K562 (cell line): ENCODE measurements at regions not wholly inside any gene's neighbourhood (a gene's known extent, or its start where the extent isn't known, plus 50 kb on each side); places are given as distances from the start of the nearest gene placed in this dataset.
A peak's percentile ranks its signal among the peaks of the same experiment; 100 is the strongest.

Experiments used
- GTF2F1 ChIP-seq: IDR thresholded peaks from 2 replicates; pipeline ENCODE4 v1.6.1; 2011; ENCODE audit warnings: low read depth, low read length, improper control_type of control experiment
- IFI16 ChIP-seq: fragments of 250-450 bp; sonication (Bioruptor Pico); IDR thresholded peaks from 2 replicates; pipeline ENCODE4 v2.1.2; 2022; ENCODE audit warnings: mild to moderate bottlenecking, inconsistent platforms
- LCOR ChIP-seq: sonication (generic); formaldehyde crosslinking; IDR thresholded peaks from 2 replicates; pipeline ENCODE4 v1.8.0; 2022; ENCODE audit warnings: mild to moderate bottlenecking, missing genetic modification reagents
- POLR2H ChIP-seq: IDR thresholded peaks from 2 replicates; pipeline ENCODE4 v1.6.1; 2016; ENCODE audit warnings: missing genetic modification characterization, low read depth, mild to moderate bottlenecking, control low read depth, missing compliant biosample characterization, moderate library complexity
- RCOR1 ChIP-seq, 2 experiments: IDR thresholded peaks; 2 replicates each; pipeline ENCODE4 v1.6.1; 2012; ENCODE audit warnings: low read depth in 2 of 2, low read length in 2 of 2, borderline replicate concordance in 1 of 2, improper control_type of control experiment in 1 of 2
- RFX1 ChIP-seq: fragments of 450-650 bp; IDR thresholded peaks from 2 replicates; pipeline ENCODE4 v1.6.1; 2016; ENCODE audit warnings: mild to moderate bottlenecking, moderate library complexity
- TCF7L2 ChIP-seq: fragments of 150-350 bp; IDR thresholded peaks from 2 replicates; pipeline ENCODE4 v1.6.1; 2016; ENCODE audit warnings: low read depth, mild to moderate bottlenecking, low read length, moderate library complexity
- THRAP3 ChIP-seq: fragments of 450-650 bp; IDR thresholded peaks from 2 replicates; pipeline ENCODE4 v1.6.1; 2016; ENCODE audit warnings: mild to moderate bottlenecking, inconsistent platforms, borderline replicate concordance
- U2AF1 ChIP-seq: fragments of 200-400 bp; formaldehyde crosslinking; optimal IDR thresholded peaks from 2 replicates; pipeline ENCODE3; 2017; ENCODE audit warnings: mild to moderate bottlenecking, low read depth, low read length, moderate library complexity
- ZNF134 ChIP-seq: fragments of 250-450 bp; sonication (Bioruptor Pico); conservative IDR thresholded peaks from 2 replicates; pipeline ENCODE4 v1.4.0; 2020
- ZNF175 ChIP-seq: fragments of 200-800 bp; sonication (Bioruptor generic); IDR thresholded peaks from 2 replicates; pipeline ENCODE4 v1.6.1; 2016; ENCODE audit warnings: low read depth, mild to moderate bottlenecking, missing genetic modification characterization, missing compliant biosample characterization
- TF ChIP-seq, protein P1 (sequence below): fragments of 250-450 bp; sonication (Bioruptor Pico); IDR thresholded peaks from 2 replicates; pipeline ENCODE4 v1.9.0; 2021; ENCODE audit warnings: mild to moderate bottlenecking, inconsistent platforms
- TF ChIP-seq, protein P2 (sequence below): sonication (generic); formaldehyde crosslinking; IDR thresholded peaks from 2 replicates; pipeline ENCODE4 v1.8.1; 2023; ENCODE audit warnings: mild to moderate bottlenecking, missing genetic modification reagents
- TF ChIP-seq, protein P3 (sequence below), 2 experiments: fragments of 450-650 bp; conservative IDR thresholded peaks; 2 replicates each; pipeline ENCODE4 v1.6.1; 2017; ENCODE audit warnings: mild to moderate bottlenecking in 2 of 2, moderate library complexity in 2 of 2
- TF ChIP-seq, protein P4 (sequence below): fragments of 450-650 bp; IDR thresholded peaks from 2 replicates; pipeline ENCODE4 v1.6.1; 2016; ENCODE audit warnings: antibody characterized with exemption
- TF ChIP-seq, protein P5 (sequence below): fragments of 450-650 bp; formaldehyde crosslinking; IDR thresholded peaks from 2 replicates; pipeline ENCODE4 v1.4.0; 2022; ENCODE audit warnings: missing genetic modification characterization
- TF ChIP-seq, protein P6 (sequence below), 2 experiments: fragments of 450-650 bp in 1 of 2; sonication (generic) in 1 of 2; formaldehyde crosslinking in 1 of 2; IDR thresholded peaks in 1 of 2; conservative IDR thresholded peaks in 1 of 2; 2 replicates each; pipeline versions ENCODE4 v1.6.1 to v1.8.1; 2016 to 2023; ENCODE audit warnings: mild to moderate bottlenecking in 2 of 2, moderate library complexity in 2 of 2, inconsistent platforms in 1 of 2, missing genetic modification reagents in 1 of 2

DNA sequence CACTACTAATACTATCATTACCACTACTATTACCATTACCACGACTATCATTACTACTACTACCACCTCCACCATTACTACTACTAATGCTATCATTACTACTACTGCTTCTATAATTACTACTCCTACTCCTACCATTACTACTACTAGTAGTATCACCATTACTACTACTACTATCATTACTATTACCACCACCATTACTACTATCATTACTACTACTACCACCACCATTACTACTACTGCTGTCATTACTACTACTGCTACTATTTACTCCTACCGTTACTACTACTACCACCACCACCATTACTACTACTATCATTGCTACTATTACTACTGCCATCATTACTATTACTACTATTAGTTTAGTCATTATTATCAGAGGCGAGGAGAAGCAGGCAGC, 140.9 kb upstream of the KCNJ15 start (continued):
- TF ChIP-seq, protein P1, sequence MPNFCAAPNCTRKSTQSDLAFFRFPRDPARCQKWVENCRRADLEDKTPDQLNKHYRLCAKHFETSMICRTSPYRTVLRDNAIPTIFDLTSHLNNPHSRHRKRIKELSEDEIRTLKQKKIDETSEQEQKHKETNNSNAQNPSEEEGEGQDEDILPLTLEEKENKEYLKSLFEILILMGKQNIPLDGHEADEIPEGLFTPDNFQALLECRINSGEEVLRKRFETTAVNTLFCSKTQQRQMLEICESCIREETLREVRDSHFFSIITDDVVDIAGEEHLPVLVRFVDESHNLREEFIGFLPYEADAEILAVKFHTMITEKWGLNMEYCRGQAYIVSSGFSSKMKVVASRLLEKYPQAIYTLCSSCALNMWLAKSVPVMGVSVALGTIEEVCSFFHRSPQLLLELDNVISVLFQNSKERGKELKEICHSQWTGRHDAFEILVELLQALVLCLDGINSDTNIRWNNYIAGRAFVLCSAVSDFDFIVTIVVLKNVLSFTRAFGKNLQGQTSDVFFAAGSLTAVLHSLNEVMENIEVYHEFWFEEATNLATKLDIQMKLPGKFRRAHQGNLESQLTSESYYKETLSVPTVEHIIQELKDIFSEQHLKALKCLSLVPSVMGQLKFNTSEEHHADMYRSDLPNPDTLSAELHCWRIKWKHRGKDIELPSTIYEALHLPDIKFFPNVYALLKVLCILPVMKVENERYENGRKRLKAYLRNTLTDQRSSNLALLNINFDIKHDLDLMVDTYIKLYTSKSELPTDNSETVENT, result peak; percentile 79; the same call in 1 of the 2 replicates
- TF ChIP-seq, protein P2, sequence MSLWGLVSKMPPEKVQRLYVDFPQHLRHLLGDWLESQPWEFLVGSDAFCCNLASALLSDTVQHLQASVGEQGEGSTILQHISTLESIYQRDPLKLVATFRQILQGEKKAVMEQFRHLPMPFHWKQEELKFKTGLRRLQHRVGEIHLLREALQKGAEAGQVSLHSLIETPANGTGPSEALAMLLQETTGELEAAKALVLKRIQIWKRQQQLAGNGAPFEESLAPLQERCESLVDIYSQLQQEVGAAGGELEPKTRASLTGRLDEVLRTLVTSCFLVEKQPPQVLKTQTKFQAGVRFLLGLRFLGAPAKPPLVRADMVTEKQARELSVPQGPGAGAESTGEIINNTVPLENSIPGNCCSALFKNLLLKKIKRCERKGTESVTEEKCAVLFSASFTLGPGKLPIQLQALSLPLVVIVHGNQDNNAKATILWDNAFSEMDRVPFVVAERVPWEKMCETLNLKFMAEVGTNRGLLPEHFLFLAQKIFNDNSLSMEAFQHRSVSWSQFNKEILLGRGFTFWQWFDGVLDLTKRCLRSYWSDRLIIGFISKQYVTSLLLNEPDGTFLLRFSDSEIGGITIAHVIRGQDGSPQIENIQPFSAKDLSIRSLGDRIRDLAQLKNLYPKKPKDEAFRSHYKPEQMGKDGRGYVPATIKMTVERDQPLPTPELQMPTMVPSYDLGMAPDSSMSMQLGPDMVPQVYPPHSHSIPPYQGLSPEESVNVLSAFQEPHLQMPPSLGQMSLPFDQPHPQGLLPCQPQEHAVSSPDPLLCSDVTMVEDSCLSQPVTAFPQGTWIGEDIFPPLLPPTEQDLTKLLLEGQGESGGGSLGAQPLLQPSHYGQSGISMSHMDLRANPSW (CRISPR knock-in tag), result no peak
- TF ChIP-seq THRAP3 (peak; percentile 76; the same call in 1 of the 2 replicates), ZNF134 (CRISPR knock-in tag) (0 out of 2 replicates have a peak, but pooled peaks have one; percentile 9), IFI16 (CRISPR knock-in tag) (0 out of 2 replicates have a peak, but pooled peaks have one; percentile 10), RCOR1 (IDR thresholded peaks at IDR 0.05; ENCODE audit: borderline replicate concordance in 1 of 2, low read depth in 2 of 2, low read length in 2 of 2) (no peak), LCOR (CRISPR knock-in tag) (no peak), RFX1 (no peak), TCF7L2 (no peak), ZNF175 (CRISPR knock-in tag) (peak; percentile 65; the same call in 1 of the 2 replicates), GTF2F1 (no peak), POLR2H (tag) (peak; percentile 31; the same call in 1 of the 2 replicates), U2AF1 (no peak)
- TF ChIP-seq, protein P3, sequence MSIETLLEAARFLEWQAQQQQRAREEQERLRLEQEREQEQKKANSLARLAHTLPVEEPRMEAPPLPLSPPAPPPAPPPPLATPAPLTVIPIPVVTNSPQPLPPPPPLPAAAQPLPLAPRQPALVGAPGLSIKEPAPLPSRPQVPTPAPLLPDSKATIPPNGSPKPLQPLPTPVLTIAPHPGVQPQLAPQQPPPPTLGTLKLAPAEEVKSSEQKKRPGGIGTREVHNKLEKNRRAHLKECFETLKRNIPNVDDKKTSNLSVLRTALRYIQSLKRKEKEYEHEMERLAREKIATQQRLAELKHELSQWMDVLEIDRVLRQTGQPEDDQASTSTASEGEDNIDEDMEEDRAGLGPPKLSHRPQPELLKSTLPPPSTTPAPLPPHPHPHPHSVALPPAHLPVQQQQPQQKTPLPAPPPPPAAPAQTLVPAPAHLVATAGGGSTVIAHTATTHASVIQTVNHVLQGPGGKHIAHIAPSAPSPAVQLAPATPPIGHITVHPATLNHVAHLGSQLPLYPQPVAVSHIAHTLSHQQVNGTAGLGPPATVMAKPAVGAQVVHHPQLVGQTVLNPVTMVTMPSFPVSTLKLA (conservative IDR thresholded peaks at IDR 0.05), result no peak
- TF ChIP-seq, protein P4, sequence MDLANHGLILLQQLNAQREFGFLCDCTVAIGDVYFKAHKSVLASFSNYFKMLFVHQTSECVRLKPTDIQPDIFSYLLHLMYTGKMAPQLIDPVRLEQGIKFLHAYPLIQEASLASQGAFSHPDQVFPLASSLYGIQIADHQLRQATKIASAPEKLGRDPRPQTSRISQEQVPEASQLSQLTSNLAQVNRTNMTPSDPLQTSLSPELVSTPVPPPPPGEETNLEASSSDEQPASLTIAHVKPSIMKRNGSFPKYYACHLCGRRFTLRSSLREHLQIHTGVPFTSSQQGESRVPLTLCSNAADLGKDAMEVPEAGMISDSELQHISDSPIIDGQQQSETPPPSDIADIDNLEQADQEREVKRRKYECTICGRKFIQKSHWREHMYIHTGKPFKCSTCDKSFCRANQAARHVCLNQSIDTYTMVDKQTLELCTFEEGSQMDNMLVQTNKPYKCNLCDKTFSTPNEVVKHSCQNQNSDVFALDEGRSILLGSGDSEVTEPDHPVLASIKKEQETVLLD, result peak; percentile 67; the same call in 1 of the 2 replicates
- TF ChIP-seq, protein P5, sequence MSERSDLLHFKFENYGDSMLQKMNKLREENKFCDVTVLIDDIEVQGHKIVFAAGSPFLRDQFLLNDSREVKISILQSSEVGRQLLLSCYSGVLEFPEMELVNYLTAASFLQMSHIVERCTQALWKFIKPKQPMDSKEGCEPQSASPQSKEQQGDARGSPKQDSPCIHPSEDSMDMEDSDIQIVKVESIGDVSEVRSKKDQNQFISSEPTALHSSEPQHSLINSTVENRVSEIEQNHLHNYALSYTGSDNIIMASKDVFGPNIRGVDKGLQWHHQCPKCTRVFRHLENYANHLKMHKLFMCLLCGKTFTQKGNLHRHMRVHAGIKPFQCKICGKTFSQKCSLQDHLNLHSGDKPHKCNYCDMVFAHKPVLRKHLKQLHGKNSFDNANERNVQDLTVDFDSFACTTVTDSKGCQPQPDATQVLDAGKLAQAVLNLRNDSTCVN (CRISPR knock-in tag), result 0 out of 2 replicates have a peak, but pooled peaks have one; percentile 50
- TF ChIP-seq, protein P6, sequence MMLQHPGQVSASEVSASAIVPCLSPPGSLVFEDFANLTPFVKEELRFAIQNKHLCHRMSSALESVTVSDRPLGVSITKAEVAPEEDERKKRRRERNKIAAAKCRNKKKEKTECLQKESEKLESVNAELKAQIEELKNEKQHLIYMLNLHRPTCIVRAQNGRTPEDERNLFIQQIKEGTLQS (IDR thresholded peaks at IDR 0.05), result peak; percentile 55; the same call in 1 of the 2 replicates
- TF ChIP-seq, protein P6 (CRISPR knock-in tag; conservative IDR thresholded peaks at IDR 0.05), result no peak
